HEK293 (cell line): ENCODE measurements at regions not wholly inside any gene's neighbourhood (a gene's known extent, or its start where the extent isn't known, plus 50 kb on each side); places are given as distances from the start of the nearest gene placed in this dataset.

ENCODE experiments used
- CTCF ChIA-PET: fragments of 350-600 bp; formaldehyde crosslinking; extraction: SDS; loops from one replicate; lab custom pipeline; 2021; ENCODE audit warnings: antibody characterized with exemption; lab: Yijun Ruan, JAX
- POLR2A ChIA-PET: fragments of 300-600 bp; formaldehyde crosslinking; extraction: SDS; loops from one replicate; lab custom pipeline; 2020; ENCODE audit warnings: antibody characterized with exemption, inconsistent platforms; lab: Yijun Ruan, JAX
- H3K27ac ChIP-seq: fragments of 200-500 bp; sonication (Bioruptor generic); 2 replicates; pipeline ENCODE4 v1.5.1; 2014; ENCODE audit warnings: low read depth, low read length, control low read depth, inconsistent platforms; ENCODE audit errors: extremely low read depth
- H3K36me3 ChIP-seq, 2 experiments: fragments of 200-500 bp in 1 of 2; sonication (Bioruptor generic) in 1 of 2; 1 replicate in 1 of 2; 2 replicates in 1 of 2; pipeline ENCODE4 v1.5.1; 2014 to 2017; ENCODE audit warnings: inconsistent platforms in 2 of 2, low read length in 2 of 2; ENCODE audit not compliant: control insufficient read depth in 2 of 2, insufficient read depth in 1 of 2
- H3K4me1 ChIP-seq: fragments of 200-500 bp; sonication (Bioruptor generic); 2 replicates; pipeline ENCODE4 v1.5.1; 2014; ENCODE audit warnings: mild to moderate bottlenecking, low read length, inconsistent platforms; ENCODE audit not compliant: control insufficient read depth, insufficient read depth
- H3K4me3 ChIP-seq: 2 replicates; pipeline ENCODE4 v1.5.1; 2011; ENCODE audit warnings: low read depth, mild to moderate bottlenecking, control low read depth, low read length, moderate library complexity
- H3K9me3 ChIP-seq: fragments of 200-500 bp; sonication (Bioruptor generic); 2 replicates; pipeline ENCODE4 v1.5.1; 2014; ENCODE audit warnings: low read depth, low read length, inconsistent platforms; ENCODE audit not compliant: control insufficient read depth, insufficient read depth
- BCL11A ChIP-seq: fragments of 450-650 bp; formaldehyde crosslinking; IDR thresholded peaks from 2 replicates; pipeline ENCODE4 v1.5.1; 2016; ENCODE audit warnings: low read depth, missing biosample characterization, missing genetic modification characterization
- GLIS2 ChIP-seq: fragments of 450-650 bp; formaldehyde crosslinking; IDR thresholded peaks from 2 replicates; pipeline ENCODE4 v1.5.1; 2016; ENCODE audit warnings: missing biosample characterization, missing genetic modification characterization
- KLF8 ChIP-seq: fragments of 450-650 bp; formaldehyde crosslinking; IDR thresholded peaks from 2 replicates; pipeline ENCODE4 v1.5.1; 2016; ENCODE audit warnings: missing biosample characterization, missing genetic modification characterization
- OSR2 ChIP-seq: fragments of 450-650 bp; formaldehyde crosslinking; IDR thresholded peaks from 2 replicates; pipeline ENCODE4 v1.5.1; 2016; ENCODE audit warnings: missing biosample characterization, missing genetic modification characterization
- SCRT1 ChIP-seq: fragments of 450-650 bp; formaldehyde crosslinking; IDR thresholded peaks from 2 replicates; pipeline ENCODE4 v1.5.1; 2016; ENCODE audit warnings: missing biosample characterization, missing genetic modification characterization, borderline replicate concordance
- SP3 ChIP-seq: fragments of 450-650 bp; formaldehyde crosslinking; IDR thresholded peaks from 2 replicates; pipeline ENCODE4 v1.5.1; 2016; ENCODE audit warnings: missing biosample characterization, missing genetic modification characterization
- TCF7L2 ChIP-seq: IDR thresholded peaks from 2 replicates; pipeline ENCODE4 v1.6.1; 2011; ENCODE audit warnings: low read depth, mild to moderate bottlenecking, inconsistent platforms, low read length, moderate library complexity, borderline replicate concordance
- WT1 ChIP-seq: fragments of 450-650 bp; formaldehyde crosslinking; IDR thresholded peaks from 2 replicates; pipeline ENCODE4 v1.5.1; 2016; ENCODE audit warnings: missing biosample characterization, missing genetic modification characterization
- ZFP41 ChIP-seq: fragments of 450-650 bp; formaldehyde crosslinking; IDR thresholded peaks from 2 replicates; pipeline ENCODE4 v1.5.1; 2016; ENCODE audit warnings: missing biosample characterization, missing genetic modification characterization, borderline replicate concordance
- ZNF121 ChIP-seq: fragments of 450-650 bp; formaldehyde crosslinking; IDR thresholded peaks from 2 replicates; pipeline ENCODE4 v1.5.1; 2016; ENCODE audit warnings: missing biosample characterization, missing genetic modification characterization
- ZNF138 ChIP-seq: fragments of 450-650 bp; formaldehyde crosslinking; IDR thresholded peaks from 2 replicates; pipeline ENCODE4 v1.5.1; 2016; ENCODE audit warnings: missing biosample characterization, missing genetic modification characterization, borderline replicate concordance
- ZNF169 ChIP-seq: fragments of 450-650 bp; formaldehyde crosslinking; IDR thresholded peaks from 2 replicates; pipeline ENCODE4 v1.5.1; 2016; ENCODE audit warnings: missing biosample characterization, missing genetic modification characterization
- ZNF311 ChIP-seq: fragments of 450-650 bp; formaldehyde crosslinking; IDR thresholded peaks from 2 replicates; pipeline ENCODE4 v1.5.1; 2017; ENCODE audit warnings: missing biosample characterization, missing genetic modification characterization, borderline replicate concordance
- ZNF350 ChIP-seq: fragments of 450-650 bp; formaldehyde crosslinking; IDR thresholded peaks from 2 replicates; pipeline ENCODE4 v1.5.0; 2017; ENCODE audit warnings: missing biosample characterization, mild to moderate bottlenecking, missing genetic modification characterization
- ZNF747 ChIP-seq: fragments of 450-650 bp; formaldehyde crosslinking; IDR thresholded peaks from 2 replicates; pipeline ENCODE4 v1.5.1; 2016; ENCODE audit warnings: missing biosample characterization, missing genetic modification characterization
- TF ChIP-seq, protein P1 (sequence below): fragments of 450-650 bp; IDR thresholded peaks from 2 replicates; pipeline ENCODE4 v1.5.1; 2018; ENCODE audit warnings: missing biosample characterization, mild to moderate bottlenecking, missing genetic modification characterization
- TF ChIP-seq, protein P2 (sequence below): fragments of 450-650 bp; formaldehyde crosslinking; conservative IDR thresholded peaks from 2 replicates; pipeline ENCODE4 v1.5.1; 2016; ENCODE audit warnings: low read depth, missing biosample characterization, missing genetic modification characterization
- TF ChIP-seq, protein P3 (sequence below): fragments of 450-650 bp; formaldehyde crosslinking; IDR thresholded peaks from 2 replicates; pipeline ENCODE4 v1.5.1; 2016; ENCODE audit warnings: missing biosample characterization, missing genetic modification characterization
- TF ChIP-seq, protein P4 (sequence below): fragments of 450-650 bp; formaldehyde crosslinking; IDR thresholded peaks from 2 replicates; pipeline ENCODE4 v1.5.1; 2016; ENCODE audit warnings: missing biosample characterization, missing genetic modification characterization

DNA sequence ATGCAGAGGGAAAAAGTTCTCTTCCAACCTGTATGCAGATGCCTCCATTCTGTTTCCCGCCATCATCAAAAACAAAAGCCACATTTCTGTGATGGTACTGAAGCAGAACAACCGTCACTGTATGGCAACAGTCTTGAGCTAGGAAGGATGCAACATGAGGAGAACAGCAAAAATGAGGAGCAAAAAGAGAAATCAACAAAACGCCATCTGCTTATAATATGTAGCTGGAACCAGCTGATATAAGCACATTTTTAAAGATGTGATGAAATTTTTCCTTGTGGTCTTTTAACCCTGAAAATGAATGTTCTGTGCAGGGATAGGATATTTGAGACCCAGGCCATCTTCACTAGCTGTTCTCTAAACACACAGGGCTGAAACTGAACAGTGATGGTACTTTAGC is 287.0 kb downstream of the ZIC4 start:
- no peak overlapping the region for H3K27ac ChIP-seq
- CTCF ChIA-PET, result no interaction called here
- TF ChIP-seq SCRT1 (tag by site-specific recombination) (no peak), ZNF138 (no peak), OSR2 (tag by site-specific recombination) (no peak), ZNF311 (tag by site-specific recombination) (no peak), ZFP41 (no peak), GLIS2 (tag by site-specific recombination) (no peak), ZNF121 (no peak), TCF7L2 (no peak), ZNF747 (tag by site-specific recombination) (no peak), WT1 (tag by site-specific recombination) (no peak), SP3 (tag by site-specific recombination) (no peak), ZNF350 (tag by site-specific recombination) (no peak), BCL11A (tag by site-specific recombination) (no peak), KLF8 (tag by site-specific recombination) (no peak), ZNF169 (no peak)
- TF ChIP-seq, protein P1, sequence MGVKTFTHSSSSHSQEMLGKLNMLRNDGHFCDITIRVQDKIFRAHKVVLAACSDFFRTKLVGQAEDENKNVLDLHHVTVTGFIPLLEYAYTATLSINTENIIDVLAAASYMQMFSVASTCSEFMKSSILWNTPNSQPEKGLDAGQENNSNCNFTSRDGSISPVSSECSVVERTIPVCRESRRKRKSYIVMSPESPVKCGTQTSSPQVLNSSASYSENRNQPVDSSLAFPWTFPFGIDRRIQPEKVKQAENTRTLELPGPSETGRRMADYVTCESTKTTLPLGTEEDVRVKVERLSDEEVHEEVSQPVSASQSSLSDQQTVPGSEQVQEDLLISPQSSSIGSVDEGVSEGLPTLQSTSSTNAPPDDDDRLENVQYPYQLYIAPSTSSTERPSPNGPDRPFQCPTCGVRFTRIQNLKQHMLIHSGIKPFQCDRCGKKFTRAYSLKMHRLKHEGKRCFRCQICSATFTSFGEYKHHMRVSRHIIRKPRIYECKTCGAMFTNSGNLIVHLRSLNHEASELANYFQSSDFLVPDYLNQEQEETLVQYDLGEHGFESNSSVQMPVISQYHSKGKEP, result no peak
- TF ChIP-seq, protein P2, sequence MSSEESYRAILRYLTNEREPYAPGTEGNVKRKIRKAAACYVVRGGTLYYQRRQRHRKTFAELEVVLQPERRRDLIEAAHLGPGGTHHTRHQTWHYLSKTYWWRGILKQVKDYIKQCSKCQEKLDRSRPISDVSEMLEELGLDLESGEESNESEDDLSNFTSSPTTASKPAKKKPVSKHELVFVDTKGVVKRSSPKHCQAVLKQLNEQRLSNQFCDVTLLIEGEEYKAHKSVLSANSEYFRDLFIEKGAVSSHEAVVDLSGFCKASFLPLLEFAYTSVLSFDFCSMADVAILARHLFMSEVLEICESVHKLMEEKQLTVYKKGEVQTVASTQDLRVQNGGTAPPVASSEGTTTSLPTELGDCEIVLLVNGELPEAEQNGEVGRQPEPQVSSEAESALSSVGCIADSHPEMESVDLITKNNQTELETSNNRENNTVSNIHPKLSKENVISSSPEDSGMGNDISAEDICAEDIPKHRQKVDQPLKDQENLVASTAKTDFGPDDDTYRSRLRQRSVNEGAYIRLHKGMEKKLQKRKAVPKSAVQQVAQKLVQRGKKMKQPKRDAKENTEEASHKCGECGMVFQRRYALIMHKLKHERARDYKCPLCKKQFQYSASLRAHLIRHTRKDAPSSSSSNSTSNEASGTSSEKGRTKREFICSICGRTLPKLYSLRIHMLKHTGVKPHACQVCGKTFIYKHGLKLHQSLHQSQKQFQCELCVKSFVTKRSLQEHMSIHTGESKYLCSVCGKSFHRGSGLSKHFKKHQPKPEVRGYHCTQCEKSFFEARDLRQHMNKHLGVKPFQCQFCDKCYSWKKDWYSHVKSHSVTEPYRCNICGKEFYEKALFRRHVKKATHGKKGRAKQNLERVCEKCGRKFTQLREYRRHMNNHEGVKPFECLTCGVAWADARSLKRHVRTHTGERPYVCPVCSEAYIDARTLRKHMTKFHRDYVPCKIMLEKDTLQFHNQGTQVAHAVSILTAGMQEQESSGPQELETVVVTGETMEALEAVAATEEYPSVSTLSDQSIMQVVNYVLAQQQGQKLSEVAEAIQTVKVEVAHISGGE, result no peak
- TF ChIP-seq, protein P3, sequence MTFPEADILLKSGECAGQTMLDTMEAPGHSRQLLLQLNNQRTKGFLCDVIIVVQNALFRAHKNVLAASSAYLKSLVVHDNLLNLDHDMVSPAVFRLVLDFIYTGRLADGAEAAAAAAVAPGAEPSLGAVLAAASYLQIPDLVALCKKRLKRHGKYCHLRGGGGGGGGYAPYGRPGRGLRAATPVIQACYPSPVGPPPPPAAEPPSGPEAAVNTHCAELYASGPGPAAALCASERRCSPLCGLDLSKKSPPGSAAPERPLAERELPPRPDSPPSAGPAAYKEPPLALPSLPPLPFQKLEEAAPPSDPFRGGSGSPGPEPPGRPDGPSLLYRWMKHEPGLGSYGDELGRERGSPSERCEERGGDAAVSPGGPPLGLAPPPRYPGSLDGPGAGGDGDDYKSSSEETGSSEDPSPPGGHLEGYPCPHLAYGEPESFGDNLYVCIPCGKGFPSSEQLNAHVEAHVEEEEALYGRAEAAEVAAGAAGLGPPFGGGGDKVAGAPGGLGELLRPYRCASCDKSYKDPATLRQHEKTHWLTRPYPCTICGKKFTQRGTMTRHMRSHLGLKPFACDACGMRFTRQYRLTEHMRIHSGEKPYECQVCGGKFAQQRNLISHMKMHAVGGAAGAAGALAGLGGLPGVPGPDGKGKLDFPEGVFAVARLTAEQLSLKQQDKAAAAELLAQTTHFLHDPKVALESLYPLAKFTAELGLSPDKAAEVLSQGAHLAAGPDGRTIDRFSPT (tag by site-specific recombination), result no peak
- TF ChIP-seq, protein P4, sequence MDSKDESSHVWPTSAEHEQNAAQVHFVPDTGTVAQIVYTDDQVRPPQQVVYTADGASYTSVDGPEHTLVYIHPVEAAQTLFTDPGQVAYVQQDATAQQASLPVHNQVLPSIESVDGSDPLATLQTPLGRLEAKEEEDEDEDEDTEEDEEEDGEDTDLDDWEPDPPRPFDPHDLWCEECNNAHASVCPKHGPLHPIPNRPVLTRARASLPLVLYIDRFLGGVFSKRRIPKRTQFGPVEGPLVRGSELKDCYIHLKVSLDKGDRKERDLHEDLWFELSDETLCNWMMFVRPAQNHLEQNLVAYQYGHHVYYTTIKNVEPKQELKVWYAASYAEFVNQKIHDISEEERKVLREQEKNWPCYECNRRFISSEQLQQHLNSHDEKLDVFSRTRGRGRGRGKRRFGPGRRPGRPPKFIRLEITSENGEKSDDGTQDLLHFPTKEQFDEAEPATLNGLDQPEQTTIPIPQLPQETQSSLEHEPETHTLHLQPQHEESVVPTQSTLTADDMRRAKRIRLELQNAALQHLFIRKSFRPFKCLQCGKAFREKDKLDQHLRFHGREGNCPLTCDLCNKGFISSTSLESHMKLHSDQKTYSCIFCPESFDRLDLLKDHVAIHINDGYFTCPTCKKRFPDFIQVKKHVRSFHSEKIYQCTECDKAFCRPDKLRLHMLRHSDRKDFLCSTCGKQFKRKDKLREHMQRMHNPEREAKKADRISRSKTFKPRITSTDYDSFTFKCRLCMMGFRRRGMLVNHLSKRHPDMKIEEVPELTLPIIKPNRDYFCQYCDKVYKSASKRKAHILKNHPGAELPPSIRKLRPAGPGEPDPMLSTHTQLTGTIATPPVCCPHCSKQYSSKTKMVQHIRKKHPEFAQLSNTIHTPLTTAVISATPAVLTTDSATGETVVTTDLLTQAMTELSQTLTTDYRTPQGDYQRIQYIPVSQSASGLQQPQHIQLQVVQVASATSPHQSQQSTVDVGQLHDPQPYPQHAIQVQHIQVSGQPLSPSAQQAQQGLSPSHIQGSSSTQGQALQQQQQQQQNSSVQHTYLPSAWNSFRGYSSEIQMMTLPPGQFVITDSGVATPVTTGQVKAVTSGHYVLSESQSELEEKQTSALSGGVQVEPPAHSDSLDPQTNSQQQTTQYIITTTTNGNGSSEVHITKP (tag by site-specific recombination), result no peak
- TF ChIP-seq, all 188 proteins: peak for 0
- no peaks in the 10 kb centered on the region for H3K4me1 ChIP-seq
- no peak overlapping the region for H3K4me3 ChIP-seq
- H3K9me3 ChIP-seq, result no peaks in the 10 kb centered on the region
- POLR2A ChIA-PET, result no interaction called here
- no peaks in the 10 kb centered on the region for H3K36me3 ChIP-seq
